Amygdala (tissue), 56 donors: ENCODE measurements at regions not wholly inside any gene's neighbourhood (a gene's known extent, or its start where the extent isn't known, plus 50 kb on each side); places are given as distances from the start of the nearest gene placed in this dataset.
"Not testable (repeated sequence)": the region's sequence is repeated elsewhere in the genome, so short reads cannot be mapped to it uniquely, and the experiment has no call there.

Experiments used
- DNase-seq, 56 donors: peaks; one replicate each; lab custom pipeline; 2025; lab: John Stamatoyannopoulos, UW

DNA sequence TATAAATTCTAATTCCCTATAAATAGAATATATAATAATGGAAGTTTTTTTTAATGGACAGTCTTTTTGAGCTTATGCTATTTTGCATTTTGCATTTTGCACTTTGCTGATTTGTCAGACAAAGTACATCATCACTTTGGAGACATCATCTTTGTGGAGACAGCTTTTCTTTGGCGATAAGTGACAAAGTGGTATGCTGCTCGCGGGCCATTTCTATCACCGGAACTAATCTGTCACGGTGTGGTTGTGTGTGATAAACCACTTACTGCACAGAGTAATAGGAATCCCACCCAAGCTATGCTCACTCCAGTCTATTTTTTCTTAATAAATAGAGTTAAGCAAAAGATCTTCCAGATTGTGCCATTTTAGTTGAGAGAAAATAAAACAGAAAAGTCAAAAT is 133.1 kb downstream of the MACIR start:
- DNase-seq: no peak

DNA sequence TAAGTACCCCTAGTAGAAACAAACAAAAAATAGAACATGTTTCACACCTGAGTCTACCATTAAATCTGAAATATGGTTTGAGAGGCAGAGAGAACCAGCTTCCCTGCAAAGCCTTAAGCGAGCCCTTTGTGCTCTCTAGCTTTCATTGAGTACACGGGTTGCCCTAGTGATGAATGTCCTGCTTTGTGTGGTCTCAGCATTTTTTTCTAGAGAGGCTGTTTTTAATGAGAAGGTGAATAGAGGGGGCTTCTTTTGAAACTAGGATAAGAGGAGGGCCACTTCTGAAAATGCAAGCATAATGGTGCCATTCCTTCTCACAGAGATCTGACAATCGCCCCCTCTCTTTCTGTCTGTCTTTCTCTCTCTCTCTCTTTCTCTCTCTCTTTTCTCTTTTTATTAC is 131.3 kb downstream of the MACIR start:
- peak in 3 of 56 donors; percentile 9 to 42 (median 11) for DNase-seq

DNA sequence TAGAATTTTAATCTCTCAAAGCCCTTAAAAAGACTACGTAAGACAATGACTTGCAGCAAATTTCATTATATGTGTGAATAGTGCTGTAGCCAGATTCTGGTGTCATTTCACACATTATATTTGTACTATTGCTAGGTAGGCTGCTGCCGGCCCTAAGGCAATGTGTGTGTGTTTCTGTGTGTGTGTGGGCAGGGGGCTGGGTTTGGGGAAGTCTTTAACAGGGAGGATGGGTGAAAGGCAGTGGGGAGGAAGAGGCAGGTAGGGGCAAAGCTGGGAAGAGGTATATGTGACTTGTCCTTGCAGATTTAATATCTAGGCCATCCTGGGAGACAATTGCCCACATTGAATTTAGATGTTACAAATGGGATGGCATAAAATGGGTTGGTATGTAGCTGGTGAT is 130.8 kb downstream of the MACIR start:
- no peak for DNase-seq

DNA sequence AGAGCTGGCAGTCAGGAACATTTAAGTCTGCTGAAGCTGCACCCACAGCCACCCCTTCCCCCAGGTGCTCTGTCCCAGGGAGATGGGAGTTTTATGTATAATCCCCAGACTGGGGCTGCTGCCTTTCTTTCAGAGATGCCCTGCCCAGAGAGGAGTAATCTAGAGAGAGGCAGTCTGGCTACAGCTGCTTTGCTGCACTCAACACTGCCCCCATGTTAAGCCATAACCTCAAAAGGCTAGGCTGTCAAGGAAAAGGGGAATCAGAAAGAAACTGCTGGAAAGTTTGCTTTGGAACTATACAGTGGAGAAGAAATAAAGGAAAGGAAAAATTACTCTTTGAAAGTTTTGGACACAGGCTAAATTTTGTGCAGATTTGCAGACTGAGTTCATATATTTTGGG is 127.2 kb downstream of the MACIR start:
- no peak for DNase-seq

DNA sequence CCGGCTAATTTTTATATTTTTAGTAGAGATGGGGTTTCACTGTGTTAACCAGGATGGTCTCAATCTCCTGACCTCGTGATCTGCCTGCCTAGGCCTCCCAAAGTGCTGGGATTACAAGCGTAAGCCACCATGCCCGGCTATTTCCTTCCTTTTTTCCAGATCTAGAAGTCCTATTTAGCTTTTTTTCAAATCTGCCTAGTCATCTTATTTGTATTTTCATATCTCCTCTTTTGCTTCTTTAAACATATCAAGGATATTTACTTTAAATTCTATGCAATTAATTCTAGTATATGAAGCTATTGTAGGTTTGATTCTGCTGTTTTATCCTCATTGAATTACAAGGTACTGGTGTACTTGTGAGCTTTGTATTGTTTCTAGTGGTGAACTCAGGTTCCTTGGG is 119.1 kb downstream of the MACIR start:
- not testable (repeated sequence) for DNase-seq

DNA sequence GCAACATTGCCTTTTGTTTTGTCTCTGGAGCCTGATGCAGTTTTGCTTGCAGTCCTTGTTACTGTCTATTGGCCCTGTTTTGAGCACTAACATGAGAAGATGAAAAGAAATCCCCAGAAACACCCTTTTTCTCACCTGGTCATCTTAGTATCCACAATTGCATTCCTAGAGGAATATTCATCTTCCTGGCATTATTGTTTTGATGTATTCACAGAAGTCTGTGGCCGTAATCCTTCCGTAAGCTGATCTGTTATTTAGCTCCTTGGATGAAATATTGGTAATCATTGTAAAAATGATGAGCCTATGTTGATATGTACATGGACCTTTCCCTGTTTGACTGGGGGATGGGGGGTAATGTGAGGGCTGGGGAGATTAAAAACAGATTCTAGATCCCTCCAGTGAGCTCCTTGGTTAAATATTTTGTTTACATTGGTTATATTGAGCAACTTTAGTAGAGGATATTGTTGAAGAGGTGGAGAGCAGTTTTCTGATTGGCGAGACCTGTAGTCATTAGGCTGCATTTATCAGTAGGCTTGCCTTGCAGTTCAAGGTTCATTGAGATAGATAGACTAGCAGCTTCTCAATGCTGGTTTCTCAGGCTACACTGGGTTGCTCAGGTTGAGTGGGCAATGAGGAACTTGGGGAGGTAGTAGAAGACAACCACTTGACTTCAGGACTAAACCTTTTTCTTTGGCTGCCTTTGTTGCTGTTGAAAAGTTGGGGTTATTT is 117.5 kb downstream of the MACIR start:
- DNase-seq: no peak

DNA sequence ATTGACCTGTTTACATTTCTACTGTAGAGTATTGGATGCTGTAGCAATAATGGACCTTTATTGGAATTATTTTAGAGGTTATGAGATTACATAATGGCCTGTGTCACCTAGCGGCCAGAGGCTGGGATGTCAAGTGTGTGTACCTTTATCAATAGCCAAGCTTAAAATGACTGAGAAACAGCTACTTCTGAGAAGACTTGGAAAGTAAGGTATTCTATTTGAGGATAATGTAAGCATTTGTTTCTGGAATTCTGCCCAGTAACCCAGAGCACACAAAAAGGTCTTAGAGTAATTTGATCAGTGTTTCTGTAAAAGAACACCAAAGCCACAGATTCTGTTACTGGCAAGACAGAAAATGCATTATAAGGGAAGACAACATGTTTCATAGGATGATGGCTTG is 116.8 kb downstream of the MACIR start:
- DNase-seq: no peak

DNA sequence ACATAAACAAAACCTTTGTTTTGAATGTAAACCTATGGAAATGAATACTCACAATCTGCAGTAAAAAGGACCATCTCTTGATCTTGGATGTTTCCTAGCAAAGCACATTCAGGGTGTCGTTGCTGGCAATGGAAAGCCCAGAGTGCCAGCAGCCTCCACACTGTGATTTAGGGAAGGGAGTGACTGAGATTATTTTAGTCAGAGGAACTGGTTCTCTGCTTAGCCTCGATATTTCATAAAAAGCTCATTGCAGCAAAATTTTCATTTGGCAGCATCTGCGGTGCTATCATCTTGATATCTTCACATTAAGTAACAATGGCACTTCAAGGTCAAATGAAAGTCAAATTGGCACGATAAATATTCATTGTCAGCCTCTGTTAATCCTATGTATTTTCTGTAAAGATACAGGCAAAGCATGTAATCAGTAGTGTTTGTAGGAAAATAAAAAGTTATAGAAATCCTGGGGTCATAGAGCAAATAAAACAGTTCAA is 116.0 kb downstream of the MACIR start:
- DNase-seq: no peak

DNA sequence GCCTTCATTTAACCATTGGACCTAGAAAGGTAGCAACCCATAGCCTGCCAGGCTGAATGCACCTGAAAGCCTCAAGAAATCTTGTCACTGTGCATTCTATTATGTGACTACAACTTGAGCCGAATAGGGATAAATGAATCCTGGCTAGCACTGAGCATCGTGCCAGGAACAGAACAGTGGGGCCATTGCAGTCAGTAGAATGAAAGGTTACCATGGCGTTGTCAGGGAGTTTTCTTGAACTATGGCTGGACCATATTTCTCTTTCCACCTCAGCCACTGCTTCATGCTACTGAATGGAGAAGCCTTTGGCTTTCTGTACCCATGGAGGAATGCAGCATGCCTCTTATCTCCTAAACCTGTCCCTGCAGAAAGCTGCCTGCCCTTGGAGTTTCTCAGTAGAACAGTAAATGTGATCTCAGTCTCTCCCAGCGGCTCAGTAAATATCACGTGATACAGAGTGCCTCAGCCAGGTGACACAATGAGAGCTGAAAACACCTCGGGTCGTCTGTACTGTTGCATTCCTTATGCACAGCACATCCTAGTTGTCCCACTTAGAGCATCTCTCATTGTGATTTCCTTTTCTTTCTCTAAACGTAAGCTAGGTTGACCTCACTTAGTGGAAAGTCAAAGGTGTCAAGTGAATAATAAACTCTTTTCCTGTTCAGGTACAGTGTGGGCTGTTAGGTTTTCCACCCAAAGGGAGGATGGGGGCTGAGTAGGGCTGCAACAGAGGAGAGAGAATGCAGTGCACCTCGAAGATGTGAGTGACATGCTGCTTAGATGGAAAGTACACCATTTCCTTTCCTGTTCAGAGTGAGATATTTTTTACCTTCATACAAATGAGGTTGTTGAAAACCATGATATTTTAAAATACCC is 115.3 kb downstream of the MACIR start:
- DNase-seq: peak in 4 of 56 donors; percentile 9 to 18 (median 16)

DNA sequence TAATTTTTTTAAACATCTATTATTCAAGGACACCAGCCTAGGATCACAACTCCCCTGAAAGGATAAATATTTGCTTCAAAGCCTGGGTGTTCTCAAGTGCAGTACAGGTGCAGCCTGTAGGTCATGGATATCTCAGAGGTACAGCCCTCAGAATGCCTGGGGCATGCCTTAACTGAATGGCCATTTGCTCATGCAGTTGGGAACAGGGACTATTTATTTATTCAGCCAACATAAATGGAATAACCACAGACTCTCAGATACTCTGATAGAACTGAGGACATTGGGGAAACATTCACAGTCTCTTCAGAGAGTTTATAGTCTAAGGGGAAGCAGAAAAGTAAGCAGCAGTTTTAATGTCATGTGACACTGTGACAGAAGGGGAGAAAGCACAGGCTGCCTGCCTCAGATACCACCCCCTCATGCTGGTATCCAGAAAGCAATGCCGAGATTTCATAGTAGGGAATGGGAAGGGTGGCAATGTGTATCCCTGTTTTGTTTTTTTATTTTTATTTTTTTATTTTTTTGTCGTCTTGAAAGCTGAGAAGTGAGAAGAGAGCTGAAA is 112.6 kb downstream of the MACIR start:
- DNase-seq: no peak

DNA sequence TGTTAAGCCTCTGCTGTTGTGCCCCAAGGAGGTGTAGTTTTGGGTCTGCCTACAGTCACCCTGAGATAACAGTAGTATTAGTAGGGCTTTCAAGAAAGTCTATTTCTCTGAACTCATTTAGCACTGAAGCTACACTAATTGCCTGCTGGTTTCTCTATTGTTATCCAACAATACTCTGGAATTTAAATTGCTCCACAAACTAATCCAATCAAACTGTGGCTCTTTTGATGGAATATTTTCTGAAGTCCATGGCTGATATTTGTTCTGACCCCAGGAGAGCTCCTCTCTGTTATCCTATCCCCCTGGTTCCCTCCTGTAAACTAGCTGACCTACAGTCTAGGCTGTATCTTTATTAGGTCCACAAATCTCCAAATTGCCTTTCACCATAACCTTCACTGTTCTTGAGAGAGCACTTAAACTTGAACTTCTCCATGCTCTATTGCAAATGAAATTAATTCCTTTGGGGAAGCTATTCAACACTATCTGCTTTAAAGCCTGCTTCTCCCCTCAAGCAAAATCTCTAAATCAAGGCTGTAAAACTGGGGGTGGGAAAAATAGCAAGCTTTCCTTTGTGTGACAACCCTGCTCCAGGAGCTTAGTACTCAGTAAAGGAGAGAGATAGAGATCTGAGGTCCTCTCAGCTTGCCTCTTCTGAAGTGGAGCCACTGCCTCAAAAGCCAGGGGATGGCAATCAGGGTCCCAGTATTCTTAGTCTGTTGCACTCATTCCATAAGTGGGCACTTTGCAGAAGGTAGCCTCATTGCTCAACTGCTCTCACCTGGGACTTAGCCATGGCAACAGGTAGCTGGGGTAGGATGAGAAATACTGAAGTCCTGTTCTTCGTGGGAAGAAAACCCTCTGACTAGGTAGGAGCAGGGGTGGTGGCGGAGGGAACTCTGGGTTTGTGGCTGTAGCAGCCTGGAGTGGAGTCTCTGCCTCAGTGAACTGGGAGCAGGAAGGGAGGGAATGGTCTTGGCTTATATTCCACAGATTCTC is 110.9 kb downstream of the MACIR start:
- DNase-seq: no peak

DNA sequence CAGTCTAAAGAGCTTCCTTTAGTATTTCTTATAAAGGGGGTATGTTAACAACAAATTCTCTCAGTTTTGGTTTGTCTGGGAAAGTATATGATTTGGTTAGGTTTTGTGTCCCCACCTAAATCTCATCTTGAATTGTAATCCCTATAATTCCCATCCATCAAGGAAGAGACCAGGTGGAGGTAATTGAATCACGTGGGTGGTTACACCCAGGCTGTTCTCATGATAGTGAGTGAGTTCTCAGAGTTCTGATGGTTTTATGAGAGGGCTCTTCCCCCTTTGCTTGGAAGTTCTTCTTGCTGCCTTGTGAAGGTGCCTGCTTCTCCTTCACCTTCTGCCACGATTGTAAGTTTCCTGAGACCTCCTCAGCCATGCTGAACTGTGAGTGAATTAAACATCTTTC is 109.1 kb downstream of the MACIR start:
- no peak for DNase-seq

DNA sequence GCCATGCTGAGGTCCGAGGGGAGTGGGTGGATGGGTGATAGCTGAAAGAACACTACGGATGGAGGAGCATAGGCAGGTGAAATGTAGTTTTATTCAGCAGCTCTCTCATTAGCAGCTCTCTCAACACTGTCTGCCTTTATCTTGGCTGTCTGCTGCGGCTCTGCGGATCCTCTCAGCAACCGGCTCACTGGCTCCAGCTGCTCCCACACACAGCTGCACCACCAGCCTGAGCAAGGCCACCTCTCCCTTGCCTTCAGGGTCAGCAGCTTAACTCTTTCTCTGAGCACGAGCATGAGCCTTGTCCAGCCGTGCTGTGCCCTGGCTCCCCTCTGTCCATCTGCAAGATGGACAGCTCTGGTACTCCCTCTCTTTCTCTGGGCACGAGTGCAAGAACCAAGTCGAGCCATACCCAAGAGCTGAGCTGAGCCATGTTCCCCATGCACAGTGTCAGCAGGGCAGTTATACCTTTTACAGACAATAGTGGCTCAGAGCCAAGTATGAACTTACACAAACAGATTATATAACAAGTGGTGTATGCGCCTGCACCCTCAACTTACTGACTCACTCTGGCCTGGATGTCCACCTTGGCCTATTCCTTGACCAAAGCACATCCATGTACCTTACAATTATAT is 108.5 kb downstream of the MACIR start:
- peak in 2 of 56 donors; percentile 6 to 35 for DNase-seq

DNA sequence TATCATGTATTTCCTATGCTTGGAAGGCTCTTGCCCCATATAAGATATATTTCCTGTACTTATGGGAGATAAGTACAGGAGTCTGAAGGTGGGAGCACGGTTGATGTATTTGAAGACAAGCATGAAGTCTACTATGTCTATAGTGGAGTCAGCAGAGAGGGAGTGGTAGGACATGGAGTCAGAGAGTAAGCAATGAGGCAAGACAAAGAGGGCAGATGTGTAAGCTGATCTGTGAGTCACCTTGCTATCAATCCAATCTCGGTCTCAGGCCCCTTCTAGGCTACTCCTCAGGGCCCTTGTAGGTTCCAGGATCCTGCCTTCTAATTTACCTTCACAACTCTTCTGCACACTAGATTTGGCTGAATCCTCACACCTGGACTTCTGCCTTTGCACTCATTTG is 105.5 kb downstream of the MACIR start:
- no peak for DNase-seq

DNA sequence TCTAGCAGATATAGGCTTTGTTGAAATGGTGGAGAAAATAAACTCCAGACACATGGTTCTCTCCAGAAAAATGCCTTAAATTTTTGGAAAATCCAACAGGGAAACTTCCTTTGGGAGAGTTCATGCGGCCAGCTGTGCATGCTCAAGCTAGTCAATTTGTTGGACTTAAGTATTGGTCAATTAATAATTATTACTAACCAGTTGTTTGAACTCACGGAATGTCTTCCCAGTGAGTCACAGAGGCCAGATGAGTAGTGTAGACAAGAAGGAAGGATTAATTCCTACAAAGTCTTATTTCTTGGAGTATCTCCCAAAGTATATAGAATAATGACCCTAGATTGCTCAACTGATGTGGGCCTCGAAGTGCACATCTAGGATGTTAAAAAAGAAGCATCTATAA is 103.6 kb downstream of the MACIR start:
- no peak for DNase-seq

DNA sequence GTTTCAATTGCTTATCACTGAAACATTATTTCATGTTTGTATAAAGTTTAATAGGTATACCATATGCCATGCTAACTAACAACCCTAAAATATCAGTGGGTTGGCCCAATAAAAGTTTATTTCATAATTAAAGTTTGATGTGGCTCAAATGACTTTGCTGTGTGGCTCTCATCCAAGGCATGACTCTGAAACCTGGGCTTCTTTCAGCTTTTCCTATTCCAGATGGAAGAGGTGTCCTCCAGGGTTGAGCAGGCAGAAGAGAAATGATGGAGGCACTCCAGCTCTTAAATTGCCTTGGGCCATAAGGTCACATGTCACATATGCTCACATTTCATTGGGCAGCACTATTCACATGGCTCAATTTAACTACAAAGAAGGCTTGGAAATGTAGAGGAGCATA is 101.9 kb downstream of the MACIR start:
- DNase-seq: no peak

DNA sequence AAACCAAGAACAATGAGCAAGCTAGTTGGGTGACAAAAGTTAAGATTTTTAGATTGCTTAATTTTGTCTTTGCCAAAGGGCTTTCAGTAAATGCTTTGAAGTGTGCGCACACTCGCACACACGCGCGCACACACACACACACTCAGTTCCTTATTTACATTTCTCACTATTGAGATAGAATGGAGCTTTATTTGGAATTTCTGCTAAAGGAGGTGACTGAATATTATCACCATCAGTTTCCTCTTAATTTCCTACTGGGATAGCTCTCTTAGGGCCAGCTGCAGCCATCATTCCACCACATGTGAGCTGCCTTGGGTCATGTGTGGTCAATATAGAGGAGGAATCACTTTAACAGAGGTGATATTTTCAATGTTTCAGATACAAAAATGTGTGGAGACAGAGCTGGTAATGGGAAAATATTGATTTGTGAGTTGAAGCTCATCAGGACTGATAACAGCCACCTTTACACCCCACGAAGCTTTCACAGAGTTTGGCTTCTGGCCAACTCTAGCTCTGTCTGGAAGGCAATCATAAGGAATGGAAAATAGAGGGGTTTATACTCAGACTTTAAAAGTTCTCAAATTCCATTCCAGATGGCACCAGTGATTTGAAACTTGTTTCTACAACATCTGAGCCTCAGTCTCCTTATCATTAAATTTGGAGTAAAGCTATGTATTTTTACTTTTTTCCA is 99.9 kb downstream of the MACIR start:
- DNase-seq: no peak

DNA sequence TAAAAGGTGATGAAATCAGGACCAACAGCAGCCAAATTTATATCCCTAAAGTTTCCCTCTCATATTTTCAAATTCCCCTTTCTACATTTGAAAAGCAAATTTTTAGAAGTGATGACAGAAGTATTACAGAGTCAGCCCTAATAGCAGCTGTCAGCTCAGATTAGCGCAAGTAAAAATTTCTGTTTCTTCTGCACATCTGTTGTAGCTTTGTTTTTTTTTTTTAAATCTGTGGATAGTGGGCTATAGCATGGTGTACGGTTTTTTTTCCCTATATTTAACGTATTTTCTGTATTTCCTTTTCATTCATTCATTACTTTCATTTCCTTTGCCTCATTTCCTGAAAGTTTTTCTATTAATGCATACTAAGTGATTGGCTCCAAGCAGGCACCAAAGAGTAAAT is 99.1 kb downstream of the MACIR start:
- no peak for DNase-seq
